ENCODE measurements at regions not wholly inside any gene's neighbourhood (a gene's known extent, or its start where the extent isn't known, plus 50 kb on each side); places are given as distances from the start of the nearest gene placed in this dataset.
A peak's percentile ranks its signal among the peaks of the same experiment; 100 is the strongest.

DNA sequence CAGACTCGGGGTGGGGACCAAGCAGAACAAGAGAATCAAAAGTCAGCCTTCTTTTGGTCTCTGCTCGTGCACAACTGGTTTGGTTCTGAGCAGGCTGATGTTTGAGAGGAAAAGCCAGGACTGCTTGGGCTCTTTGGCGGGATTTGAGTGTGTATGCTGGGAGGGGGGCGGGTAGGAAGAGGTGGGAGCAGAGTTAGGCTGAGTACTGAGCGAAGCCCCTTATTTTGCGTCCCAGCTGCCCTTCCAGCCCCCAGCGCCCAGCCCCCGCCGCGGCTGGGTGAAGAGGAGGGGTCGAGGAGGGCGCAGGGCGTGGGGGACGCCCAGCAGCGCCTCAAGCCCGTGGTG is 153.5 kb upstream of the GOLIM4 start:
- no peak for DNase-seq (ENCODE audit: low read depth in 2 of 2)

DNA sequence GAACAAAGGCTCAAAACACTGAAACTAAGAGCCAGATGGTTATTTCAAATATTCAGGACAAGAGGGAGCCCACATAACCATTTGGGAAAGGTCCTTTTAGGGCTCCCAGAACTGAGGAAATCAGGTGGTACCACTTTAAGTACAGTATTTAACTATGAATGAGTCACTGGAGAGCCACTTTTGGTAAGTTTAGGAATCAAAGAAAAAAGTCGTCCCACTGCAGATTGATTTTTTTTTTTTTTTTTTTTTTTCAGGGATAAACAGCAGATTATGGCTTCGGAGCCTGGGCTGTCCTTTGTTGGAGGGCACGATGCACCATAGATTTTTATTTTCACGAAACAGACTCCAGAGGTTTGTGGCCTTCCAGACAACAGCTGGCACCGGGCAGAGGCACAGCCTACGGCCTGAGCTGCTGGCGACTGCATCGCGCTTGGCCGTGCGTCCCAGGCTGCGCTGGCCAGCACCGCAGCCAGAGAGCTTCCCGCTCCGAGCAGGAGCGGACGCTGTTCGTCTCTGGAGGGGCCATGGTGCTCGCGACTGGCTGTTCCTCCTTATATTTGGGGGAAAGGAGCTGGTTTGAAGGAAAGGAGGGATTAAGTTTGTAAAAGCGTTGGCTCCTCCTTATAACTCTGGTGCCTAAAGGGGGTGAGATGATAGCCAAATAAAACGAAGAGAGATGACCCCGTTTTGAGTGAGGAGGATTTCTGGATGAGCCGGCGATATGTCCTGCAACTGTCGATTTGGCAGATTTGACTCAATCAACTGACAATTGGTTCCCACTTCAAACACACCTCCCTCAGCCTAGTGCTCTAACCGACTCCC is 152.9 kb upstream of the GOLIM4 start:
- DNase-seq (ENCODE audit: low read depth in 2 of 2) = no peak

DNA sequence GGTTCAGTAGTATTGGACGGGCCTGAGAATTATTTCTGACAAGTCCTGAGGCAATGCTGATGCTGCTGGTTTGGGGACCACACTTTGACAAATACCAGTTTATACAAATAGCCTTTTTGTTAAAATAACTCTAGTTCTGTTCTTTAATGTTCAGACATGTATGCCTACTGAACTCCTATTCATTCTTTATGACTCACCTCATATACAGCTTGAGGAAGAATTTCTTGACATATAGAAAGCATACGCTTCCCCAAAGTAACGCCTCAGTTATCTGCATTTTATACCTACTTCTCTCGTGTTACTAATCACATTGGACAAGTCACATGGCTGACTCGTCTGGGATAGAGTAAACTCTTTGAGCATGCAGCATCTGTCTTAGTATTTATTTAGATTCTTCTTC is 145.4 kb upstream of the GOLIM4 start:
- no peak for DNase-seq (ENCODE audit: low read depth in 2 of 2)

DNA sequence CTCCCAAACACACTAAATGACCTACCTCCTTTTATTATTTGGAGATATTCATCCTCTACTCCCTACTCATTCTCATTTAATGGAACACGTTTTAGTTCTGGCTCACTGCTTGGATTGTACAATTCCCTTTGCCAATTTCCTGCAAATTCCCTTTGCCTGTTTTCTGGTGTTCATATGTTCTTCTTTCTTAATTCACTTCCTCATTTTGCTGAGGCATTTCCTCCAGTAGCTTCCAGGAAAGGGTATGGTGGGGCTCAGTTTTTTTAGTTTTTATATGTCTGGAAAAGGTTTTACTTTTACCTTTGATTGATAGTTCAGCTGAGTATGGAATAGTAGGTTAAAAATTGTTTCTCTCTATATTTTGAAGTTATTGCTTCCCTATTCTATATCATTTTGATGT is 143.6 kb upstream of the GOLIM4 start:
- no peak for DNase-seq (ENCODE audit: low read depth in 2 of 2)

DNA sequence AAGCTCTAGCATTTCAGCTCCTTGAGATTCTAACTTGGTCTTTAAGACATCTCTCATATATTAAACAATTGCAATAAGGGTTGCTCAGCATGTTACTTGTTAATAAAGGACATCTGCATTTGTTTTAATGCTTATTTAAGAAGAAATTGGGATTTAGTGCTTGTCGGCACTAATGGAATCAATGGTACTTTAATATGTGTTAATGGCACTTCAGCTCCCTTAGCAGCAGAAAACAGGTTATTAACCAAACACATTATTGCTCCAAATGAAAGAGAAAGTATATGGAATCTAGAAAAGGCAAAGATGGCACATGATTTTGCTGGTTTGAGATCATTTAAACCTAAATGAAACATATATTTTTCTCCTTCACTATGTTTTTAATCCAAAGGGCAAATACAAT is 137.3 kb upstream of the GOLIM4 start:
- DNase-seq (ENCODE audit: low read depth in 2 of 2) = no peak

DNA sequence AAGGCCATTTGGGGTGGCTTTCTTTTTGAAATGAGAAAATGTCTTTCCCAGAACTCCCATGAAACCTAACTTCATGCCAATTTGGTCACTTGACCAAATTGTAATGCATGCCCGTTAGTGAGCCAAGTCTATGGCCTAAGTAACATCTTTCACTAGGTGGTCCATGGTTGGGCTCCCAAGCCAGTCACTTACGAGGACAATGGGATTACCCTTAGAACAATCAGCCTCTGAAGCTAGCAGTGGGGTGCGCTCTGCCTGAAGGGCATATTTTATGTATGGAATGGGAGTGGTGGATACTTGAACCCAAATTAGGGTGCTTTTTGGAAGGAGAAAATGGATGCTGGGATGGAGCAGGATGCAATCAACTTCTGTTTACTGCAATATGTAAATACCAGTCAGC is 127.4 kb upstream of the GOLIM4 start:
- DNase-seq (ENCODE audit: low read depth in 2 of 2) = no peak

DNA sequence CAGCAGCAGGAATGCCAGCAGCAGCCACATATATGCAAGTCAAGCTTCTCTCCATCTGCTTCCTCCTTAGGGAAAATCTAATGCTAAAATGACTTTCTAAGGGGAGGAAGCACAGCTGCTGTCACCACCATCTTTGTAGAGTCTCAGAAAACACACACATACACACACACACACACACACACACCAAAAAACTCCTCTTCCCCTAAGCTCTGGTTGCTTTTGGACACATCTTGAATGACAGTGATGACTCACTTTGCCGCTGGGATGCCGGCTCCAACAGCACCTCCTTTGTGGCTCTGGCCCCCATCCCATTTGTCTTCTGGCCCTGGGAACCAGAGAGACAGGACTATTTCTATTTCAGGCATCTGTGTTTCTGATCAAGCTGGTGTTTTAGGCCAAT is 124.8 kb upstream of the GOLIM4 start:
- DNase-seq (ENCODE audit: low read depth in 2 of 2) = no peak

DNA sequence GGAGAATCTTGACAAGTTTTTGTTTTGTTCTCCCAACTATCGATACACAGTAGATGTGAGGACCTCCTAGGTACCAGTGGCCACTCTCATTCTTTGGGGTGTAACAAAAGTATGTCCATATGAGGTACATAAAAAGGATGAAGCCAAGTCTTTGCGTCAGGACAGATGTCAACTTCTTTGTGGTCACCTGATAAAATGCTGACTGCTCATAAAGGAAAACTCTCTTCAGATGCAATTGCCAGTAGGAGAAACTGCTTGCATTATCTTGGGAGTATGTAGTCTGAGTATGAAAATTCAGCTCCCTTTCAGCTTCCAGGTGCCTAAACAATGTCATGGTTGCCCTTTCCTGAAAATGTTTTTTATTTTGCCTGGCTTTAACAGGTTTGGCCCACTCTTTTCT is 123.8 kb upstream of the GOLIM4 start:
- DNase-seq (ENCODE audit: low read depth in 2 of 2) = no peak

DNA sequence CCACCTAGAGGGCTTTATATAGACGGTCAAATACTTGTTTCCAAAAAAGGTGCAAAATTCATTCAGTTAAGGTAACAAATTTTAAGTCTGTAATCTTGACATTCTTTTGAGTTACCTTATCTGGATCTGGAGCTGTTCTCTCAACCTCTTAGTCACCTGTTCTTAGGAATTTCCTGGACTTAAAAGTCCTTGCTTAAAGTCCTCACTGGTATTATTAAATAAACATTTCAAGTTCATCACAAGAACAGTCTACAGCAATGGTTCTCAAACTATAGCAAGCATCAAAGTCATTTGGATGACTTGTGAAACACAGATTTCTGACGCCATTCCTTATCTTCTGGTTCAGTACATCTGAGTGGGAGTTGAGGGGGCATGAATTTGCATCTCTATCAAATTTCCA is 122.9 kb upstream of the GOLIM4 start:
- no peak for DNase-seq (ENCODE audit: low read depth in 2 of 2)

DNA sequence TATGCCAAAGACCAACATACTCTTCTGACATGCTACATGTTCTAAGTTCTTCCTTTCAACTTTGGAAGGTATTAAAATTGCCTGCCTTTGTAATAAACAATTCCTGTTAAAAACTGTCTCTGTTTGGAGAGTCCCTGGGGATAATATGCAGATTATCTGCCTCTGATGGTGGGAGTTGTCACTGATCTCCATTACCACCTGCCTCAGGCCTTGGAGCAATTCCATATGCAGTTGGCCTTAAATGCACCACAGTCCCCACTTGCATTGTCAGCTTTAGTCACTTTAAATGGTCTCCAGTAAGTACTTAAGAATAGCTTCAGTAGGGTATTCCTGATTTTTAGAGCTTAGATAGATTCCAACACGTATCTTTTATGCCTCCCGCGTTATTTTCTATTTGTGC is 121.1 kb upstream of the GOLIM4 start:
- no peak for DNase-seq (ENCODE audit: low read depth in 2 of 2)

DNA sequence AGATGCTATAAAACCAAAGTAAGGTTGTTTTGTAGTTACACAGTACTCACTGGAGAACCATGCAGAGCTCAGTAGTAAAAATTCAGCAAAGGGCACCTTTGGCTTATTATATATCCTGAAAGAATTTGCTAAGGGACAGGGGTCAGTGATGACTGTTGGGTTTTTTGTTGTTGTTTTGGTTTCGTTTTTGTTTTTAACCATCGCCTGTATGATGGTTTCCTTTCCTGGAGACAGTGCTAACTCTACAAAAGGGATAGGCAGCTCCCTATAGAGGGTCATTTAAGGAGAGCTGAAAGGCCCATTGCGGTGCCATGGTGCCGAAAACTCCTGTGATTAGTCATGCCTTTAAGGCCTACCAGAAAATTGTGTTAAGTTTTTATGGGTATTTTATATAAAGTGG is 118.2 kb upstream of the GOLIM4 start:
- no peak for DNase-seq (ENCODE audit: low read depth in 2 of 2)

DNA sequence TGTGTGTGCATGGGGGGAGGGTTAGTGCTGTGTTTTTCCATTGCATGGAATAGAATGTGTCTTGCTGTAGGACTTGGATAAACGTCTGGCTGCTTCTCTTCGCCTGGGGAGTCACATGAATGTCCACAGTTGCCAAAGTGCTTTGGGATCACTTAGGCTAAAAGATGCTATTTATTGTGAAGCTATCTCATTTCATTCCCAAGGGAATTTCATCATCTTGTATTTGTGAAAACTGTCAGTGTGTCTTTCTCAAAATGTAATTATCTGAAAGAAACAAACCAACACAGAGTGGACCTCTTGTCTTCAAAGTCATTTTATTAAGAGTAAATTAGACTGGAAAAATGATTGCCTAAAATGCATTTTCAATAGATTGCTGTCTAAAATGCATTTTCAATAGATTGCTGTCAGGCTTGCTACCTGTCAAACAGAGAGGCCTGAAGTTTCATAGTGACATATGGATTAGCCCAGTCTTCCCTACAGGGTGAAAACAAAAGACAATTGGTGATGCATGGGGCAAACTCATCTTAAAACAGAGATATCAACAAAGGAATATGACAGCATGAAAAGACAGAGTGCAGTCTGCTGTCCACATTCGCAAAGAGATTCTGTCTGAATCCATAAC is 117.1 kb upstream of the GOLIM4 start:
- DNase-seq (ENCODE audit: low read depth in 2 of 2) = no peak

DNA sequence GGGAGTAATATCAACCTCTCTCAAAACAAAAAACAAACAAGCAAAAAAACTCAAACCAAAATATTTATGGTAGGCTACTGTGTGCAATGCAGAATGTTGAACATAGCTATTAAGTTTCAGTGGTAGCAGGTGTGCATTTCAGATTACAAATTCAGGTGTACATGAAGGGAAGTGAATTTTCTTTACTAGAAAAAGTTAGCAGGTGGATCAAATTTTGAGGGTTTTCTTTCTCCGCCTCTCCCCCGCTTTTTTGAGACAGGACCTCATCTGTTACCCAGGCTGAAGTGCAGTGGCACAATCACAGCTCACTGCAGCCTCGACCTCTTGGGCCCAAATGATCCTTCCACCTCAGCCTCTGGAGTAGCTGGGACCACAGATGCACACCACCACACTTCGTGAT is 109.7 kb upstream of the GOLIM4 start:
- no peak for DNase-seq (ENCODE audit: low read depth in 2 of 2)

DNA sequence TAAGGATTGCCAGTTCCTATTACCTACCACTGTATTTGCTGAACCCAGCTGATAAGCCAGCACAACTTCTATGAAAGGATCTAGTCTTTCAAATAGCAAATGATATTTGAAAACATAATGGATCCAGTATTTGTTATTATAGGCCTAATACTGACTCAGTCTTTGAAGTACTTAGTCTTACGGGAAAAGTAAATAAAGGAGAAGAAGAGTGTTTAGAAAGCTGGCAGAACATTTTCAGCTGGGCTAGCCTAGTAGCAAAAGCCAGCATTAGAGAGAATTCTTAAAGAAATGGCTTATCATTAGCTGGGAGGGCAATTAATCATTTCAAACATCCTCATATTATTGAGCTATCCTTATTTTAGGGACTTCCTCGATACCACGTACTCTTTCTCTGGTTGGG is 101.4 kb upstream of the GOLIM4 start:
- no peak for DNase-seq (ENCODE audit: low read depth in 2 of 2)

DNA sequence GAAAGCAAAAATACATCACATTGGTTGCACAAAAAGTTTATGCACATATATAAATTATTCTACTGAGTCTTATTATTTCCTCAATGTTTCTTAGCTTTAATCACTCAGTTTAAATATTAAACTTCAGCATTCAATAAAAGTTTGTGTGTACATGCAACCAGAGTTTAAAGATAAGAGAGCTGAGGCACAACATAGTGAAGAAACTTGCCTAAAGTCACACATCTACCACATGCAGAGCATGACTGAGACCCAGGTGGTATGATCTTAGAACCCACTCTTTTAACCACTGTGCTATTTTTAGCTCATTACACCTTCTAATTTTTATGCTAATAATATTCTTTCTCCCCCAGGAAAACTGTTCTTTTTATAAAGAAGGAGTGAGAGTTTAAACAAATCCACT is 96.1 kb upstream of the GOLIM4 start:
- DNase-seq (ENCODE audit: low read depth in 2 of 2) = no peak

DNA sequence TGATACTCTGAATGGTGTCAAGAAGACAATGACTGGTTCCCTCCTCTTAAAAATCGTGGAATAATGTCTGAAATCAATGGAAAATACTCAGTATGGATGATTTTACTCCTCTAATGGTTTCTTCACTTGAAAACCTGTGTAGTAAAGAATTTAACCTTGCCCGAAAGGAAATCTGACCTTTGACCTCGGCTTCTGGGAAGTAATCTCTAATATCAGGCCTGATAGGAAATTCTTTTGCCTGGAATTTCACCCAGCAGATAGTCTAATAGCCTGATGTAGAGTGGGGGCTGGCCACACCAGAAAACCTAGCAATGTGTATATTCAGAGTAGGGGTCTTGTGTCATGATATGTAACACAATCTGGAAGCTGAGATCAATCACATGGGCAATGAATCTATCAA is 91.5 kb upstream of the GOLIM4 start:
- DNase-seq (ENCODE audit: low read depth in 2 of 2) = no peak

DNA sequence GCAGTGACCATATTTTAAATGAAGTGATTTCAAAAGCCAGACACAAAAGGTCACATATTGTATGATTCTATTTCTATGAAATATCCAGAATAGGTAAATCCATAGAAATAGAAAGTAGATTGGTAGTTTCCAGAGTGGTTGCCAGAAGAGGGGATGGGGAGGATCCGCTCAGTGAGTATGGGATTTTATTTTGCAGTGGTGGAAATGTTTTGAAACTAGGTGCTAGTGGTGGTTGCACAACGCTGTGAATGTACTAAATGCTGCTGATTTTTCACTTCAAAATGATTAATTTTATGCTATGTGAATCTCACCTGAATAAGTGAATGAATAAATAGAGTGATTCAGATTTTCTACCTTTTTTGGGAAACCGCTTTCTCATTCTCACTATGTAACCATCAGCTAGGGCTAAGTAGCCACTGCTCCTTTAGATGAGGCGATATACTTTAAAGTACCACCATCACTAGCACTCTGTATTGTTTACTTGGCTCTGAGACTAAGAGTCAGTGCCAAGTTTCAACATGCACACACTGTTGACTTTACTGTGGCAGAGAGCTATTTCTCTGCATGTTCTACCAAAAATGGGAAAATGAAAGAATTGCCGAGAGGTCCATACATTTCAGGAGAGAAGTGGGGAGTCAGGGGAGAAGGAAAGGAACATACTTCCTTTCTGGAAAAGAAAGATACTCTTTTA is 90.7 kb upstream of the GOLIM4 start:
- DNase-seq (ENCODE audit: low read depth in 2 of 2) = no peak

DNA sequence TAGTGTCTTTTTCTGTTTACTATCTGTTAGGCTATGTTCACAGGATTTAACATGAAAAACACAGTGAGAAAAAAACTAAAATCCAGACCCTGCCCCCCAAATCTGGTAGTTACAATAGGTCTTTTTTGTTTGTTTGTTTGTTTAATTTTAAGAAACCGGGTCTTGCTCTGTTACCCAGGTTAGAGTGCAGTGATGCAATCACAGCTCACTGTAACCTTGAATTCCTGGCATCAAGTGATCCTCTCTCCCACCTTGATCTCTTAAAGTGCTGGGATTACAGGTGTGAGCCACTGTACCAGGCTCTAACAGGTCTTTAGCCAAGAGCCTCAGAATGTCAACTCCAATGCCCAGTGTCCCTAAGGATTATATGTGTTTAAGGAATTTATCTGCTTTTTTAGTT is 88.0 kb upstream of the GOLIM4 start:
- DNase-seq (ENCODE audit: low read depth in 2 of 2) = no peak

DNA sequence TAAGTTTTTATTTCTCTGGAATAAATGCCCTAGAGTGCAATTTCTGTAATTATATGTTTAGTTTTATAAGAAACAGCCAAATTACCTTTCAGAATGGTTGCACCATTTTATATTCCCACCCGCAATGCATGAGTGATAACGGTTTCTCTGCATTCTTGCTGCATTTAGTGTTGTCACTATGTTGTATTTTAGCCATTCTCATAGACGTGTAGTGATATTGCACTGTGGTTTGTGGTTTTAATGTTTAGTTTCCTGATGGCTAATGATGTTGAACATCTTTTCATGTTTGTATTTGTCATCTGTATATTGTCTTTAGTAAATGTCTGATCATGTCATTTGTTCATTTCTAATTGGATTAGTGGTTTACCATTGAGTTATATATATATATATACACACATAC is 73.0 kb upstream of the GOLIM4 start:
- DNase-seq (ENCODE audit: low read depth in 2 of 2) = no peak

DNA sequence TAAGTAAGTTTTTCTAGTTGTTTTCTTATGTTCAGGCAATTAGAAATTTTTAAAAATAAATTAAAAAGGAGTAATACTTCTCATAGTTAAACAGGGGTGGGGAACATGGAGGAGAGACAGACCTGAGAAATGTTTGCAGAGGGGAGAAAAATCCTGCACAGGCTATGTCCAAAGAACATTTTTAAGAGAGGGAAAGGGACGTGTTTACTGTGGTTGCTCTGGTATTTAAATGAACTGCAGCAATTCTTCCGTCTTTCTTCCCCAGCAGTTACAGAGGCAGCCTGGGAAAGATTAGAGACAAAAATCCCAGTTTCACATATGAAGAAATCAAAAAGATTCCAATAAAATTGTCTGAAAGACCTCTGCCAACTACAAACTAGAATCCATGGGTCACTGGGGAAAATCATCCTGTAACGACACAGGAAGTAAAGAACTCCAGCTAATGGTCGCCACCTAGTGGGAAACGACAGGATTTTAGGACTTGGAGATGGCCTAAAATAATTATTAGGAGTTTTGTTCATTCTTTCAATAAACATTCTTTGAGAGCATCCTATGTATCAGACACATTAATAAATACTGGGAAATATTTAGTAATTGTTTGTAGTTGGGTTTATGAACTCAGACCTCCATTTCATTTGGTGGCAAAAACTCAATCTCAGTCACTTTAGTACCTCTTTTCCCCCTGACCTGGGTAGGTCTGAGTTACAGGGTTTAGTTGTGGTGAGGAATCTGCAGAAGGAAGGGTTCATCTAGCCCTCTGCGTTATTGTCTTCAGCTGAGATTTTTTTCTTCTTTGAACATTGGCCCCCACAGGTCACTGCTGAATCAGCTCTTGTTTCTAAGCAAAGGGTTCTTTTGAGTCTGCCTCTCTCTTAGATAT is 69.9 kb upstream of the GOLIM4 start:
- DNase-seq (ENCODE audit: low read depth in 2 of 2) = peak in 1 of 2 donors; percentile 2

DNA sequence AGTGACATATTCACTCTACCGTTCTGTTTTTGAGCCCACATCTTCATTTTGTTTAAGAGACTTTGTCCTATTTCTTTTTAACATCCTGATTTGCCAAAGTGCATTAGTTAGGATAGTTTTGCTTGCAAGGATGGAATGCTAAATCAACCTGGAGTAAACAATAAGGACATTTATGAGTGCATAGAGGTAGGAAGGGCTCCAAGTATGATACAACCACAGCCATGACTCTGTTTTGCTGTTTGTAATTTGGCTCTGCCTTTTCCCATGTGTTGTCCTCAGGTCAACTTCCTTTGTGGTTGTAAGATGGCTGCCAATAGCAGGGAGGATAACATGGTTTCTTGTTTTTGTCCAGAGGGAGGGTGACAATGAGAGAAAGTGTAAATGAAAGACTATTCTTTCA is 66.4 kb upstream of the GOLIM4 start:
- no peak for DNase-seq (ENCODE audit: low read depth in 2 of 2)

DNA sequence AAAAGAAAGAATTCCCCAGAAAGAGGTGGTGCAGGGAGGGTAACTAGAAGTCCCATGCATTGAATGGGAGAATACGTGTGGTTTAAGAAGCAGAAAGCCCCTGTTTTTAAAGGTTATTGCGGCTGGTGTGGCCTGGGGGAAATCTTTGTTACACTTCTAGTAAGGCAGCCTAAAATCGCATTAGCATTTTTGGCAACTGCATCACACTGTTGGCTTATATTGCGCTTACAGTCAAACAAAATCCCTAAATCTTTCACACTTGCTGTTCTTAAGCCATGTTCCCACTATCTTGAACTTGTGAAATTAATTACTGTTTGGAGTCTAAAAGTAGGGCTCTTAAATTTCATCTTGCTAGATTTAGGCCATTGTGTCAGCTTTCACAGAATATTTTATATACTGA is 66.0 kb upstream of the GOLIM4 start:
- DNase-seq (ENCODE audit: low read depth in 2 of 2) = no peak

All from activated CD4-positive, alpha-beta T cell treated with anti-CD3 and anti-CD28 coated beads for 24 hours (primary cell).